Endothelial cell of umbilical vein (primary cell): ENCODE measurements at regions not wholly inside any gene's neighbourhood (a gene's known extent, or its start where the extent isn't known, plus 50 kb on each side); places are given as distances from the start of the nearest gene placed in this dataset.

Experiments
- EZH2 ChIP-seq: IDR thresholded peaks from 2 replicates; pipeline ENCODE4 v1.6.1; 2012; ENCODE audit warnings: borderline replicate concordance, low read depth, mild to moderate bottlenecking, moderate library complexity, low read length, inconsistent platforms; ENCODE audit not compliant: severe bottlenecking
- MYC ChIP-seq: IDR thresholded peaks from one replicate; pipeline ENCODE4 v1.6.1; 2011; ENCODE audit warnings: mild to moderate bottlenecking, low read depth, low read length
- POLR2AphosphoS5 ChIP-seq: IDR thresholded peaks from 2 replicates; pipeline ENCODE4 v1.6.1; 2012; ENCODE audit warnings: low read depth, mild to moderate bottlenecking, control low read depth, low read length, moderate library complexity; ENCODE audit not compliant: insufficient read depth
- TF ChIP-seq, protein P1 (sequence below), 2 donors: IDR thresholded peaks; 1 replicate in 1 of 2; 2 replicates in 1 of 2; pipeline ENCODE4 v1.5.1; 2011; ENCODE audit warnings: low read length in 2 of 2, mild to moderate bottlenecking in 2 of 2, moderate library complexity in 2 of 2, control low read depth in 1 of 2, inconsistent platforms in 1 of 2, low read depth in 1 of 2; ENCODE audit not compliant: insufficient read depth in 1 of 2; ENCODE audit errors: extremely low read depth in 1 of 2

DNA sequence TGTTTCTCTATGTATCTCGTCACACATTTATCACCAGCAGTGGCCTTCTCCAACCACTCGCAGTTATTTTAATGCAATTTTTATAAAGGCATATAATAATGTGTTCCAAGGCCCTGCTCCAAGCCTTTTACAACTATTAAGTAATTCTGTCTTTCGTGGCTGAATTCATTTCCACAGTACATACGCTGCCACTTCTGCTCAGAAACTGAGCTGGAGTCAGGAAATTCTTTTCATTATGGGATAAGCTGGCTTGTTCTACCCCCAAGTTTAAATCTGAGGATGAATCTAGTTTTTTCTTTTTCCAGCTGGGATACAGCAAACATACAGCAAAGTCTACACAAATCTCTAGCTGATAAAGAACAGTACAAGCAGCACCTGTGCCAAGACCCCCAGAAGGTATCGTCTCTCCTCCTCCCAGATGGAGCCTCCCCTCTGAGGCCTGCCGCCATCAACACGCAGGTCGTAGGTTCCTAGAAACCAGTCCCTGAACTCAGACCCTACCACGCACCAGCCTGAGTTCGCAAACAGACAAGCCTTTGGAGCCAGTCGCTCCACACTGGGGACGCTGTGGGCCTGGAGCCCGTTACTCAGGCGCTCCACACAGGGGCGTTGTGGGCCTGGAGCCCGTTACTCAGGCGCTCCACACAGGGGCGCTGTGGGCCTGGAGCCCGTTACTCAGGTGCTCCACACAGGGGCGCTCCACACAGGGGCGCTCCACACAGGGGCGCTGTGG is 263.5 kb downstream of the THBS2 start:
- TF ChIP-seq, protein P1, sequence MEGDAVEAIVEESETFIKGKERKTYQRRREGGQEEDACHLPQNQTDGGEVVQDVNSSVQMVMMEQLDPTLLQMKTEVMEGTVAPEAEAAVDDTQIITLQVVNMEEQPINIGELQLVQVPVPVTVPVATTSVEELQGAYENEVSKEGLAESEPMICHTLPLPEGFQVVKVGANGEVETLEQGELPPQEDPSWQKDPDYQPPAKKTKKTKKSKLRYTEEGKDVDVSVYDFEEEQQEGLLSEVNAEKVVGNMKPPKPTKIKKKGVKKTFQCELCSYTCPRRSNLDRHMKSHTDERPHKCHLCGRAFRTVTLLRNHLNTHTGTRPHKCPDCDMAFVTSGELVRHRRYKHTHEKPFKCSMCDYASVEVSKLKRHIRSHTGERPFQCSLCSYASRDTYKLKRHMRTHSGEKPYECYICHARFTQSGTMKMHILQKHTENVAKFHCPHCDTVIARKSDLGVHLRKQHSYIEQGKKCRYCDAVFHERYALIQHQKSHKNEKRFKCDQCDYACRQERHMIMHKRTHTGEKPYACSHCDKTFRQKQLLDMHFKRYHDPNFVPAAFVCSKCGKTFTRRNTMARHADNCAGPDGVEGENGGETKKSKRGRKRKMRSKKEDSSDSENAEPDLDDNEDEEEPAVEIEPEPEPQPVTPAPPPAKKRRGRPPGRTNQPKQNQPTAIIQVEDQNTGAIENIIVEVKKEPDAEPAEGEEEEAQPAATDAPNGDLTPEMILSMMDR (IDR thresholded peaks at IDR 0.05; ENCODE audit: extremely low read depth in 1 of 2, insufficient read depth in 1 of 2, low read depth in 1 of 2, low read length in 2 of 2): no peak
- TF ChIP-seq EZH2 (no peak), MYC (no peak), POLR2AphosphoS5 (no peak)
